ENCODE measurements at regions not wholly inside any gene's neighbourhood (a gene's known extent, or its start where the extent isn't known, plus 50 kb on each side); places are given as distances from the start of the nearest gene placed in this dataset.

DNA sequence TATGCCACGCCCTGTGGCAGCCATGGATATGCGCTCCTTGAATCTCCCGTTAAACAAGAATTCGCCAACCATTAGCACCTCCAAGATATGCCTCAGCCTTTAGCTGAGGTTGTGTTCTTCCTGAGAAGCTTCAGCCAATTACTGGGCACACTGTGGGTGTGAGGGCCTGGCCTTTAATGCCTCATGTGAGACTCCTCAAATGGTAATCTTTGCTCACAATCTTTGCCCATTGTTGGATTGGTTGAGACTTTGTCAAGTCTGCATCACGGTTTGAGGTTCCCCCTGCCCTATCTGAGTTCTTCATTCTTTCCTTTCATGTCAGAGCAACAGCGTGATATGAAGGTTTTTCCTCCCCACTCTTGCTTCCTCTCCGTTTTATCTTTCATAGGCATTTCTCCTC is 108.1 kb upstream of the CCDC54 start:
- TF ChIP-seq, protein P1, sequence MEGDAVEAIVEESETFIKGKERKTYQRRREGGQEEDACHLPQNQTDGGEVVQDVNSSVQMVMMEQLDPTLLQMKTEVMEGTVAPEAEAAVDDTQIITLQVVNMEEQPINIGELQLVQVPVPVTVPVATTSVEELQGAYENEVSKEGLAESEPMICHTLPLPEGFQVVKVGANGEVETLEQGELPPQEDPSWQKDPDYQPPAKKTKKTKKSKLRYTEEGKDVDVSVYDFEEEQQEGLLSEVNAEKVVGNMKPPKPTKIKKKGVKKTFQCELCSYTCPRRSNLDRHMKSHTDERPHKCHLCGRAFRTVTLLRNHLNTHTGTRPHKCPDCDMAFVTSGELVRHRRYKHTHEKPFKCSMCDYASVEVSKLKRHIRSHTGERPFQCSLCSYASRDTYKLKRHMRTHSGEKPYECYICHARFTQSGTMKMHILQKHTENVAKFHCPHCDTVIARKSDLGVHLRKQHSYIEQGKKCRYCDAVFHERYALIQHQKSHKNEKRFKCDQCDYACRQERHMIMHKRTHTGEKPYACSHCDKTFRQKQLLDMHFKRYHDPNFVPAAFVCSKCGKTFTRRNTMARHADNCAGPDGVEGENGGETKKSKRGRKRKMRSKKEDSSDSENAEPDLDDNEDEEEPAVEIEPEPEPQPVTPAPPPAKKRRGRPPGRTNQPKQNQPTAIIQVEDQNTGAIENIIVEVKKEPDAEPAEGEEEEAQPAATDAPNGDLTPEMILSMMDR (IDR thresholded peaks at IDR 0.05; ENCODE audit: low read depth, low read length, missing control alignments), result no peak
- H3K4me3 ChIP-seq (ENCODE audit: low read depth, low read length), result no peak overlapping the region
- no peak for DNase-seq (ENCODE audit: low read depth)
- in situ Hi-C loops (cut with HindIII; ENCODE audit: low sequenced_read_pairs), result no loop called here

DNA sequence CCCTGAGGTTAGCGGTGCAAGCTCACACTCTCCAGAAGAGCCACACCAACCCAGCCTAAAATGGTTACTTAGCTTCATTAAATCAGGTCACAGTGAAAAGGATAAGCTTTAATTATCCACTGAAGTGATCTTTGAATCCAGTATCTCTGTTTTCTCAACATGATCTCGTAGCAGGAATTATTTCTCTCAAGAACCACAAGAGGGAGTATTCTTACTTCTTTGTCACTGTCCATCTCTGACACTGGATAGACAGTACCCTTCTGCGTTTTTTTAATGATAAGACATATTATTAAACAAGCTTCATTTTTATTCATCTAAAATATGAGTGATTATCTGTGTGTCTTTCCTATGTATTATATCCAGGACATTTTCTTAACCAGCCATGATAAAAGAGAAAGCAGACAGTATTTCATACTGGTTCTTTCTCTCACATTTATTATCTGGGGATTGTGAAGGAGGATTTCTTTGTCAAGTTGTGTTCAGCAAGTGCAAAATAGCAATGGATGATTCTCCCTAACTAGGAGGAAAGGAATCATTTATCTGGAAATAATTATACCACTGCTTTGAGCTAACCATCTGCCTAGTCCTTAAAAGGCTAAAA is 105.4 kb upstream of the CCDC54 start:
- H3K4me3 ChIP-seq (ENCODE audit: low read depth, low read length), result no peak overlapping the region
- peak; percentile 19 for DNase-seq (ENCODE audit: low read depth)
- TF ChIP-seq, protein P1 (IDR thresholded peaks at IDR 0.05; ENCODE audit: low read depth, low read length, missing control alignments), result peak; percentile 42
- in situ Hi-C loops (cut with HindIII; ENCODE audit: low sequenced_read_pairs), result no loop called here

DNA sequence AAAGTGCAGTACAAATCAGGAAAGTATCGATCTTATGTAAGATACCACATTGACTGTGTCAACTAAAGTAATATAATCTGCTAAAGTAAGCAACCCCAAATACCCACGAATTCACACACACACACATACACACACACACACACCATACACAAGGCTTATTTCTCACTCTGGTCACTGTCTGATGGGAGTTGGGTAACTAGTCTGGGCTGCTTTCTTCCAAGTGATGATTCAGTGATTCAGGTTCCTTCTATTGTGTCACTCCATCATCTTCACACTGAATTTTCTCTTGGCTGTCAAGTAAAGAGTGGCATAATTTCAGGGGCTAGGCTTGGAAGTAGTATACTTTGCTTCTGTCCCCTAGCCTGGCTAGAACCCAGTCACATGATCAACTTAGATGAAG is 104.8 kb upstream of the CCDC54 start:
- DNase-seq (ENCODE audit: low read depth), result no peak
- in situ Hi-C loops (cut with HindIII; ENCODE audit: low sequenced_read_pairs), result no loop called here
- no peak overlapping the region for H3K4me3 ChIP-seq (ENCODE audit: low read depth, low read length)
- TF ChIP-seq, protein P1 (IDR thresholded peaks at IDR 0.05; ENCODE audit: low read depth, low read length, missing control alignments), result no peak

DNA sequence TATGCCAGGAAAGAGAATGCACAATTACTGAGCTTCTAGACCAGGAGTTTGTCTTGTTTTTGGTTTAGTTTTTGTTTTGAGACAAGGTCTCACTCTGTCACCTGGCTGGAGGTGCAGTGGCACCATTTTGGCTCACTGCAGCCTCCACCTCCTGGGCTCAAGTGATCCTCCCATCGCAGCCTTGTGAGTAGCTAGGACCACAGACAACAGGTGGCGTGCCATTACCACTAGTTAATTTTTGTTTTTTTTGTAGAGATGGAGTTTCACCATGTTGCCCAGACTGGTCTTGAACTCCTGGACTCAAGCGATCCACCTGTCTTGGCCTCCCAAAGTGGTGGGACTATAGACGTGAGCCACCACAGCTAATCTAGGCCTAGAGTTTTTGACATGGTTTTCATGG is 104.4 kb upstream of the CCDC54 start:
- TF ChIP-seq, protein P1 (IDR thresholded peaks at IDR 0.05; ENCODE audit: low read depth, low read length, missing control alignments), result no peak
- no peak overlapping the region for H3K4me3 ChIP-seq (ENCODE audit: low read depth, low read length)
- in situ Hi-C loops (cut with HindIII; ENCODE audit: low sequenced_read_pairs), result no loop called here
- no peak for DNase-seq (ENCODE audit: low read depth)

DNA sequence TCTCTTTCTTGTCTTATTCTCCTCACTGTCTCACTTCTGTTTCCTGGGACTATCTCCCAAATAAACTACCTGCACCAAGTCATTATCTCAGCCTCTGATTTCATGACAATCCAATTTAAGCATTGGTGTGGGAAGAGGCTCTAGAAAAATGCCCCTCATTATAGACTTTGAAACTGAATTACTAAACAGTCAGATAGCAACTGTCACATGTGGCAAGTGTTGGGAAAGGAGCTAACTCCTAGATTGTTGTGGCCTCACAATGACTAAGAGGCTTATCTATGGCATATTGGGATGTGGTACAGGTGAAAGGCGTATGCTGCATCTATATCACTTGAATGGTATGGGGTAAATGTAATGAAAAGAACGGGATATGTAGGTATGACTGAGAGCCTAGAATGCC is 103.5 kb upstream of the CCDC54 start:
- no peak overlapping the region for H3K4me3 ChIP-seq (ENCODE audit: low read depth, low read length)
- in situ Hi-C loops (cut with HindIII; ENCODE audit: low sequenced_read_pairs), result no loop called here
- no peak for DNase-seq (ENCODE audit: low read depth)
- TF ChIP-seq, protein P1 (IDR thresholded peaks at IDR 0.05; ENCODE audit: low read depth, low read length, missing control alignments), result no peak

DNA sequence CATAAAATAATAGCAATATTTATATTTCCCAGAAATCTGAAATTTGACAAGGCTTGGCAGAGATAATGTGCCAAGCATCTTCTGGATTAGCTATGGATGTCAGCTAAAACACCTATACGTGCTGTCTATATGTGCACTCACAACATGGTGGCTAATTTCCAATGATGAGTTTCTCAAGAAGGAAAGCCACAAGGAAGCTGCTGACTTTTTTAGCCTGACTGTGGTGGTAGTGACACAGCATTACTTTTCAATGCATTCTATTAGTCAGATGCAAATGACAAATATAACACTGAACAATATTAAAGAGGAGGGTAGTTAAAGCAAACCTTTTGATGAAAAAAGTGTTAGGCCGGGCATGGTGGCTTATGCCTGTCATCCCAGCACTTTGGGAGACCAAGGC is 101.7 kb upstream of the CCDC54 start:
- DNase-seq (ENCODE audit: low read depth), result no peak
- in situ Hi-C loops (cut with HindIII; ENCODE audit: low sequenced_read_pairs), result no loop called here
- TF ChIP-seq, protein P1 (IDR thresholded peaks at IDR 0.05; ENCODE audit: low read depth, low read length, missing control alignments), result no peak
- H3K4me3 ChIP-seq (ENCODE audit: low read depth, low read length), result no peak overlapping the region

Measured in astrocyte of the cerebellum (primary cell).